ENCODE measurements at regions not wholly inside any gene's neighbourhood (a gene's known extent, or its start where the extent isn't known, plus 50 kb on each side); places are given as distances from the start of the nearest gene placed in this dataset.

DNA sequence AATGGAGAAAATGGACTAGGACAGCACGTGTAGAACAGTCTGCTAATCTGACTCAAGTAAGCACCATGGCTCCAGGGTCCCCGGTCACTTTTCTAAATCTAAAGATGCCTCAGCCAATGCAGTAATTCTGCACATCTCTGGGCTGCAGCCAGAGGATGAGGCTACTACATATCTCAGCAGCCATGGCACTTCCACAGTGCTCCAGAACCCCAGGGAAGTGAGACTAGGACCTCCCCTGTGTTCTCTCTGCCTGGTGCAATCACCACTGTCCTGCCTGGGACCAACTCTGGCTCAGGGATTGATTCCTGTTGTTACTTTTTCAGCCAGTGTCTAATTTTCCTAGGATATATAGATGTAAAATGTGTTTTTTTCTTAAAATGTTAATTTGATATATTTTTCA, 129.4 kb upstream of the TOP3B start:
- H3K4me3 ChIP-seq: no peak overlapping the region
- no peak overlapping the region for H3K27ac ChIP-seq
- no peaks in the 10 kb centered on the region for H3K4me1 ChIP-seq
- TF ChIP-seq EP300 (IDR thresholded peaks at IDR 0.05) (no peak), POLR2A (IDR thresholded peaks at IDR 0.05) (no peak), POLR2AphosphoS5 (IDR thresholded peaks at IDR 0.05) (no peak)
- TF ChIP-seq, protein P1, sequence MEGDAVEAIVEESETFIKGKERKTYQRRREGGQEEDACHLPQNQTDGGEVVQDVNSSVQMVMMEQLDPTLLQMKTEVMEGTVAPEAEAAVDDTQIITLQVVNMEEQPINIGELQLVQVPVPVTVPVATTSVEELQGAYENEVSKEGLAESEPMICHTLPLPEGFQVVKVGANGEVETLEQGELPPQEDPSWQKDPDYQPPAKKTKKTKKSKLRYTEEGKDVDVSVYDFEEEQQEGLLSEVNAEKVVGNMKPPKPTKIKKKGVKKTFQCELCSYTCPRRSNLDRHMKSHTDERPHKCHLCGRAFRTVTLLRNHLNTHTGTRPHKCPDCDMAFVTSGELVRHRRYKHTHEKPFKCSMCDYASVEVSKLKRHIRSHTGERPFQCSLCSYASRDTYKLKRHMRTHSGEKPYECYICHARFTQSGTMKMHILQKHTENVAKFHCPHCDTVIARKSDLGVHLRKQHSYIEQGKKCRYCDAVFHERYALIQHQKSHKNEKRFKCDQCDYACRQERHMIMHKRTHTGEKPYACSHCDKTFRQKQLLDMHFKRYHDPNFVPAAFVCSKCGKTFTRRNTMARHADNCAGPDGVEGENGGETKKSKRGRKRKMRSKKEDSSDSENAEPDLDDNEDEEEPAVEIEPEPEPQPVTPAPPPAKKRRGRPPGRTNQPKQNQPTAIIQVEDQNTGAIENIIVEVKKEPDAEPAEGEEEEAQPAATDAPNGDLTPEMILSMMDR (IDR thresholded peaks at IDR 0.05): no peak
- no peaks in the 10 kb centered on the region for H3K9me3 ChIP-seq
- no peak for ATAC-seq
- H3K36me3 ChIP-seq: no peaks in the 10 kb centered on the region
- peaks cover 20% of the 10 kb centered on the region for H3K27me3 ChIP-seq
- WGBS, 2 donors (ENCODE audit: low coverage in 1 of 2): 62 to 71% methylated on average over 1 to 2 of the region's 2 CpGs

DNA sequence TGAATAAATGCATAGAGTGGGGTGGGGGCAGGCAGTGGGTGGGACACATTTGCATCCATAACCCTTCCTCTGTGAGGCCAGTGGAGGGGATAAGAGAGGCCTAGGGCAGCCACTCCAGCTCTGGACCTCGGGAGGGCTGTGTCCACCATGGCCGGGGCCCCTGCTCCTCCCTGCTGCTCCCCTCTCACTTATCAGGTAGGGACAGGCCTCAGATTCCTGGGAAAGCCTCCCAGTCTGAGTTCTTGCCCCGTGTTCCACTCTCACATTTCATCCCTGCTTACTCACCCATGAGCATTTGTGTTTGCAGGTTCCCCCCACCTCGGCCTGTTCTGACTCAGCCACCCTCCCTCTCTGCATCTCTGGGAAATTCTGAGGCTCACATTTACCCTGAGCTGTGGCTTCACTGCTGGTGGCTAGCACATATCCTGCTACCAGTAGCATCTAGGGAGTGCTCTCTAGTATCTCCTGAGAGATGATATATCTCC, 128.7 kb upstream of the TOP3B start:
- peaks cover 13% of the 10 kb centered on the region for H3K27me3 ChIP-seq
- 32 to 49% methylated on average over 2 to 3 of the region's 4 CpGs for WGBS, 2 donors (ENCODE audit: low coverage in 1 of 2)
- no peak overlapping the region for H3K4me3 ChIP-seq
- no peaks in the 10 kb centered on the region for H3K4me1 ChIP-seq
- no peaks in the 10 kb centered on the region for H3K36me3 ChIP-seq
- ATAC-seq: no peak
- H3K9me3 ChIP-seq: no peaks in the 10 kb centered on the region
- no peak overlapping the region for H3K27ac ChIP-seq
- TF ChIP-seq, protein P1 (IDR thresholded peaks at IDR 0.05): no peak
- TF ChIP-seq EP300 (IDR thresholded peaks at IDR 0.05) (no peak), POLR2AphosphoS5 (IDR thresholded peaks at IDR 0.05) (no peak), POLR2A (IDR thresholded peaks at IDR 0.05) (no peak)

DNA sequence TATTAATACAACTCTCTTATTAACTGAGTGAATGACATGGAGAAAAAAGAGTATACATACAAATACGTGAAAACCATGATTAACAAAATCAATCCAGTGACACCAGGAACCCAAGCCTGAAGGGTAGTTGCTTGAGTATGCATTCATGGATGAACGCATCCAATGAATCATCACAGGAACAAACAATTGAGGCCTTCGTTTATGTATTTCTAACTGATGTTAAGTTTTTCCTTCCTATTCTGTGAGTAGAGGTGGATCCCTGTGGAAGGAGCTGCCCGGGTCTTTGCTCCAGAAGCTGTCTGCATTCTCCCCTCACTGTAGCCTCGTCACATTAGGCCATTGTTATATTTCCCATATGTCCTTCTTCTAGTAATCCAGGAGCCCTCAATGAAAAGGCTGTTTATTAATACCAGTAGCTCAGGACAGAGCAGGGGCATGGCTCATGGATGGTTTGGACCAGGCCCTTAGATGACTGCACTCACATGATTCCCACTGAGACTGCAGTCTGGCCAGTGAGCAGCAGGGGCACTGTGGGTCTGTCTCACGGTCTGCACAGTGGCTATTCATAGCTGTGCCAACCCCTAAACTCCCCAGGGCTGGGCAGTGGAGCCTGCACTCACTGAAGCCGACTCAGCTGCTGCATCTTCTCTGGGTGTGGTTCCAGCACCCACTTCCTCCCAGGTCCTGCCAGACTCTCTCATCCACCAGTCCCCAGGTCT, 128.1 kb upstream of the TOP3B start:
- Histone ChIP-seq H3K4me1 (no peaks in the 10 kb centered on the region), H3K27ac (no peak overlapping the region), H3K27me3 (peaks cover 7% of the 10 kb centered on the region), H3K4me3 (no peak overlapping the region), H3K36me3 (no peaks in the 10 kb centered on the region), H3K9me3 (no peaks in the 10 kb centered on the region)
- 62 to 77% methylated on average over 5 to 6 of the region's 7 CpGs for WGBS, 2 donors (ENCODE audit: low coverage in 1 of 2)
- ATAC-seq: no peak
- no peak for TF ChIP-seq POLR2AphosphoS5 (IDR thresholded peaks at IDR 0.05)
- TF ChIP-seq, protein P1 (IDR thresholded peaks at IDR 0.05): peak in 3 of 4 experiments; percentile 9 to 12 (median 10)

DNA sequence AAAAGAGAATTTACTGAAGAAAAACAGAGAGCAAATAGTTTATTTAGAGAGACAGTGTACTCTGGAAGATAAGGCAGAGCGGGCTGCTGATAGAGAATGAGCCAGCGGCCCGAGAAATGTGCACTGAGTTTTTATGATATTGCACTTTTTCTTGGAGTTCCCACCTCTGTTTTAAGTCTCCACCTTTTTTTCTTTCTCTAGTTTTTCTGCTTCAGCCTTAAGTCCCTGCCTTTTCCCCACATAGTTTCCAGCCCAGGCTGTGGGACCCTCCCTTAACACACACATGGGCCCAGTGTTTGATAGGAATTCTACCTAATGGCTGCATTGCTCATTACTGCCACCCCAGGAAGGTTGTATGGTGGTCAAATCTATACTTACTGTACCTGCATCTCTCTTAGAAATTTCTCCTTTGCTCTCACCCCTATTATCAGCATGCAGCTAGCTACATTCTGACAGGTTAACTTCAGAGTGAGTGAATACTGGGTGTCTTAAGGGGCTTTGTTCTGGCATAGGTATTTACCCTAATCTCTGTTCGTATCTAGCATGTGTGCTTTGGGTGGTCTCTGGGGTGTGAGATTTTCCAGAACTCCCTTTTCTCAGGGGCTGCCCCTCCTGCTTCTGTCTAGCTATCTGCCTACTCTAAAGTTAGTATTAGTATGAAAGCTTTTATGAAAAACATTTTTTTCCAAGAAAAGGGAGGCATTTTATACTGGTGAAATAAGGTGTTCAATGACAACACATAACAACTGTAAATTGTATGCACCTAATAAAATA, 127.3 kb upstream of the TOP3B start:
- H3K9me3 ChIP-seq: no peaks in the 10 kb centered on the region
- no peak overlapping the region for H3K4me3 ChIP-seq
- no peaks in the 10 kb centered on the region for H3K27me3 ChIP-seq
- no peak for TF ChIP-seq EP300 (IDR thresholded peaks at IDR 0.05)
- TF ChIP-seq, protein P1 (IDR thresholded peaks at IDR 0.05): no peak
- no peak for TF ChIP-seq POLR2AphosphoS5 (IDR thresholded peaks at IDR 0.05)
- no peak for TF ChIP-seq POLR2A (IDR thresholded peaks at IDR 0.05)
- H3K27ac ChIP-seq: no peak overlapping the region
- no peak for ATAC-seq
- WGBS, 2 donors (ENCODE audit: low coverage in 1 of 2): 74 to 100% methylated on average over 4 of the region's 4 CpGs
- no peaks in the 10 kb centered on the region for H3K4me1 ChIP-seq
- H3K36me3 ChIP-seq: no peaks in the 10 kb centered on the region

DNA sequence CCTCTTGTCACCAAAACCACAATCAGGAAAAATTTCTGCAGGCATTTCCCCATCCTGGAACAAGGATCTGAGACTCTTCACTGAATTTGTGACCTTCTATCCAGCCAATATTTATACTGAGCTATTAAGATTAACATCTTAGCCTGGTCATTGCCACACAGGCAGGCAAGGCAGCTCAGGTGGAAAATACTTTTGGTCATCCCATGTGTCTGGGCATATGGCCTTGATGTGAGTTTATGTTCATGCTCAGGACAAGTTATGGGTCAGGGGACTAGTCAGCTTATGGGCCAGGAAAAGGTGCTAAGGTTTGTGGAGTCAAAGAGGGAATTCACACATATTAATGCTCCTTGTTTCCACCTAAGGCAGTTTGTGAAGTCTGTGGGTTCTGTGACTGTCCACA, 124.3 kb upstream of the TOP3B start:
- H3K27me3 ChIP-seq: peaks cover 6% of the 10 kb centered on the region
- ATAC-seq: no peak
- TF ChIP-seq EP300 (IDR thresholded peaks at IDR 0.05) (no peak), POLR2A (IDR thresholded peaks at IDR 0.05) (no peak), POLR2AphosphoS5 (IDR thresholded peaks at IDR 0.05) (no peak)
- no peaks in the 10 kb centered on the region for H3K36me3 ChIP-seq
- H3K4me3 ChIP-seq: no peak overlapping the region
- H3K27ac ChIP-seq: no peak overlapping the region
- H3K9me3 ChIP-seq: no peaks in the 10 kb centered on the region
- no peaks in the 10 kb centered on the region for H3K4me1 ChIP-seq
